ENCODE measurements at regions not wholly inside any gene's neighbourhood (a gene's known extent, or its start where the extent isn't known, plus 50 kb on each side); places are given as distances from the start of the nearest gene placed in this dataset.

GRCh38 chr17:83150369-83151055 is 71.1 kb downstream of the METRNL start:
- no peak for TF ChIP-seq CTCF (conservative IDR thresholded peaks at IDR 0.05)
- TF ChIP-seq ZFX (IDR thresholded peaks at IDR 0.05), result no peak
